H1 (cell line): ENCODE measurements at regions not wholly inside any gene's neighbourhood (a gene's known extent, or its start where the extent isn't known, plus 50 kb on each side); places are given as distances from the start of the nearest gene placed in this dataset.

Source experiments
- CTCF ChIA-PET: fragments of 300-600 bp; sonication (Branson Sonifier 250); formaldehyde crosslinking; loops from one replicate; lab custom pipeline; 2021; ENCODE audit not compliant: partially characterized antibody; lab: Charles Lee
- POLR2A ChIA-PET: fragments of 300-600 bp; sonication (Branson Sonifier 250); formaldehyde crosslinking; loops from one replicate; lab custom pipeline; 2021; ENCODE audit warnings: inconsistent platforms; ENCODE audit not compliant: partially characterized antibody; lab: Charles Lee
- DNase-seq, 2 experiments: peaks; one replicate each; pipeline versions ENCODE4 v3.0.0 to v3.0.0-alpha.2; 2010 to 2022; ENCODE audit warnings: low spot score in 2 of 2, low read depth in 1 of 2, mixed read lengths in 1 of 2
- FAIRE-seq: peaks from 2 replicates; lab custom pipeline; 2011; peaks lifted over from hg19 to GRCh38; lab: Jason Lieb, UNC
- H2AFZ ChIP-seq: 2 replicates; pipeline ENCODE4 v1.8.1; 2012; ENCODE audit warnings: low read length, inconsistent platforms
- H2AK5ac ChIP-seq: 2 replicates; pipeline ENCODE4 v1.6.1; 2013; ENCODE audit warnings: low read depth, low read length
- H2BK120ac ChIP-seq: replicated peaks from 2 replicates; pipeline ENCODE3; 2013; ENCODE audit warnings: low read depth, low read length, inconsistent platforms
- H2BK12ac ChIP-seq: 2 replicates; pipeline ENCODE4 v1.6.1; 2013; ENCODE audit warnings: low read depth, low read length
- H2BK15ac ChIP-seq: 2 replicates; pipeline ENCODE4 v1.6.1; 2013; ENCODE audit warnings: low read length
- H2BK20ac ChIP-seq: 2 replicates; pipeline ENCODE4 v1.6.1; 2013; ENCODE audit warnings: low read length
- H2BK5ac ChIP-seq: 2 replicates; pipeline ENCODE4 v1.6.1; 2013; ENCODE audit warnings: low read depth, low read length
- H3K14ac ChIP-seq: 2 replicates; pipeline ENCODE4 v1.6.1; 2013; ENCODE audit warnings: inconsistent platforms; ENCODE audit not compliant: insufficient read length
- H3K18ac ChIP-seq: 2 replicates; pipeline ENCODE4 v1.6.1; 2013; ENCODE audit warnings: low read length; ENCODE audit errors: extremely low read depth
- H3K23ac ChIP-seq: 2 replicates; pipeline ENCODE4 v1.6.1; 2013; ENCODE audit warnings: inconsistent platforms; ENCODE audit not compliant: insufficient read length
- H3K23me2 ChIP-seq: 2 replicates; pipeline ENCODE4 v1.6.1; 2013; ENCODE audit warnings: low read depth, low read length
- H3K27ac ChIP-seq: 2 replicates; pipeline ENCODE4 v1.6.1; 2011; ENCODE audit warnings: low read depth, low read length, inconsistent platforms
- H3K27me3 ChIP-seq, 4 experiments: replicated peaks in 1 of 4; 1 replicate in 1 of 4; 2 replicates in 3 of 4; pipeline versions ENCODE4 v1.6.1 to v1.8.1; 2011 to 2013; ENCODE audit warnings: low read length in 3 of 4, mild to moderate bottlenecking in 3 of 4, inconsistent platforms in 2 of 4, mixed read lengths in 2 of 4, moderate library complexity in 1 of 4; ENCODE audit not compliant: control insufficient read depth in 3 of 4, insufficient read depth in 3 of 4; ENCODE audit errors: extremely low read depth in 1 of 4
- H3K36me3 ChIP-seq, 4 experiments: 2 replicates each; pipeline versions ENCODE4 v1.6.1 to v1.8.1; 2011 to 2013; ENCODE audit warnings: mild to moderate bottlenecking in 4 of 4, low read length in 3 of 4, moderate library complexity in 2 of 4, control low read depth in 1 of 4, inconsistent platforms in 1 of 4; ENCODE audit not compliant: insufficient read depth in 4 of 4, control insufficient read depth in 2 of 4
- H3K4ac ChIP-seq: replicated peaks from 2 replicates; pipeline ENCODE3; 2013; ENCODE audit warnings: low read length, low read depth, mixed read lengths, inconsistent platforms; ENCODE audit not compliant: insufficient read length
- H3K4me1 ChIP-seq, 4 experiments: replicated peaks in 1 of 4; 1 replicate in 1 of 4; 2 replicates in 3 of 4; pipeline versions ENCODE4 v1.6.1 to v1.8.1; 2011 to 2013; ENCODE audit warnings: low read length in 3 of 4, inconsistent platforms in 2 of 4, mixed read lengths in 1 of 4; ENCODE audit not compliant: insufficient read depth in 4 of 4, control insufficient read depth in 3 of 4
- H3K4me2 ChIP-seq, 2 experiments: 2 replicates each; pipeline versions ENCODE4 v1.6.1 to v1.8.1; 2011 to 2013; ENCODE audit warnings: low read depth in 2 of 2, low read length in 2 of 2, control low read depth in 1 of 2, inconsistent platforms in 1 of 2, mild to moderate bottlenecking in 1 of 2; ENCODE audit not compliant: insufficient read depth in 1 of 2
- H3K4me3 ChIP-seq, 4 experiments: fragments of 200-600, 300-600 bp in 1 of 4; sonication (generic), shearing (Covaris generic), sonication (Bioruptor Twin) in 1 of 4; 2 replicates each; pipeline versions ENCODE4 v1.5.1 to v1.8.1; 2011 to 2016; ENCODE audit warnings: low read length in 4 of 4, low read depth in 3 of 4, control low read depth in 2 of 4, inconsistent platforms in 2 of 4, mild to moderate bottlenecking in 2 of 4, mixed read lengths in 1 of 4, moderate library complexity in 1 of 4; ENCODE audit not compliant: insufficient read depth in 2 of 4; ENCODE audit errors: extremely low read depth in 1 of 4
- H3K56ac ChIP-seq: replicated peaks from 2 replicates; pipeline ENCODE3; 2013; ENCODE audit warnings: low read depth, mild to moderate bottlenecking, mixed read lengths, low read length, inconsistent platforms; ENCODE audit not compliant: insufficient read length
- H3K79me1 ChIP-seq: 2 replicates; pipeline ENCODE4 v1.6.1; 2013; ENCODE audit warnings: low read depth, low read length, control low read depth
- H3K79me2 ChIP-seq, 2 experiments: 2 replicates each; pipeline versions ENCODE4 v1.6.1 to v1.8.1; 2012 to 2013; ENCODE audit warnings: low read length in 2 of 2, mild to moderate bottlenecking in 2 of 2, inconsistent platforms in 1 of 2; ENCODE audit not compliant: insufficient read depth in 2 of 2, control insufficient read depth in 1 of 2
- H3K9ac ChIP-seq, 4 experiments: replicated peaks in 1 of 4; 1 replicate in 1 of 4; 2 replicates in 3 of 4; pipeline versions ENCODE4 v1.6.1 to v1.8.1; 2011 to 2013; ENCODE audit warnings: low read depth in 3 of 4, low read length in 3 of 4, control low read depth in 2 of 4, mild to moderate bottlenecking in 2 of 4, moderate library complexity in 2 of 4, inconsistent platforms in 1 of 4; ENCODE audit errors: extremely low read depth in 1 of 4
- H3K9me3 ChIP-seq, 2 experiments: 2 replicates each; pipeline versions ENCODE4 v1.6.1 to v1.8.1; 2012 to 2013; ENCODE audit warnings: mild to moderate bottlenecking in 2 of 2, moderate library complexity in 2 of 2, control low read depth in 1 of 2, inconsistent platforms in 1 of 2, low read depth in 1 of 2, low read length in 1 of 2, mixed read lengths in 1 of 2; ENCODE audit not compliant: insufficient read depth in 2 of 2
- H4K20me1 ChIP-seq, 2 experiments: replicated peaks in 1 of 2; 2 replicates each; pipeline versions ENCODE3 to v1.8.1; 2011 to 2013; ENCODE audit warnings: inconsistent platforms in 2 of 2, low read length in 2 of 2, mild to moderate bottlenecking in 1 of 2; ENCODE audit not compliant: insufficient read depth in 2 of 2, control insufficient read depth in 1 of 2
- H4K5ac ChIP-seq: 2 replicates; pipeline ENCODE4 v1.6.1; 2013; ENCODE audit warnings: low read length, low read depth, mixed read lengths, inconsistent platforms; ENCODE audit not compliant: insufficient read length
- H4K8ac ChIP-seq: 2 replicates; pipeline ENCODE4 v1.8.0; 2013; ENCODE audit warnings: mild to moderate bottlenecking, moderate library complexity, low read length, inconsistent platforms; ENCODE audit not compliant: insufficient read depth; ENCODE audit errors: extremely low read depth
- H4K91ac ChIP-seq: replicated peaks from 2 replicates; pipeline ENCODE3; 2013; ENCODE audit warnings: low read length, mixed read lengths, inconsistent platforms; ENCODE audit not compliant: insufficient read length
- CHD1 ChIP-seq: IDR thresholded peaks from 2 replicates; pipeline ENCODE4 v1.6.1; 2012; ENCODE audit warnings: low read depth, low read length, improper control_type of control experiment
- GABPA ChIP-seq: IDR thresholded peaks from 2 replicates; pipeline ENCODE4 v1.6.1; 2011; ENCODE audit warnings: mild to moderate bottlenecking, low read length, moderate library complexity, borderline replicate concordance; ENCODE audit not compliant: insufficient read depth
- SIN3A ChIP-seq, 2 experiments: IDR thresholded peaks in 1 of 2; conservative IDR thresholded peaks in 1 of 2; 2 replicates each; pipeline ENCODE4 v1.6.1; 2011 to 2012; ENCODE audit warnings: low read length in 2 of 2, improper control_type of control experiment in 1 of 2, low read depth in 1 of 2, mild to moderate bottlenecking in 1 of 2
- SIRT6 ChIP-seq: IDR thresholded peaks from one replicate; pipeline ENCODE4 v1.7.1; 2012; ENCODE audit warnings: low read length, inconsistent platforms
- SP4 ChIP-seq: IDR thresholded peaks from 2 replicates; pipeline ENCODE4 v1.6.1; 2012; ENCODE audit warnings: low read length, inconsistent platforms
- whole genome bisulfite sequencing, 2 experiments: shearing (Covaris generic) in 1 of 2; methylation state at CpG; one replicate each; pipeline versions ENCODE4 v1.1.6 to v1.1.7; 2013 to 2015; ENCODE audit warnings: low lambda C conversion rate in 2 of 2, mixed read lengths in 2 of 2, inconsistent platforms in 1 of 2, low coverage in 1 of 2, missing lambda C conversion rate in 1 of 2; ENCODE audit not compliant: insufficient replicate concordance in 2 of 2, insufficient coverage in 1 of 2, insufficient read length in 1 of 2; ENCODE audit errors: extremely low coverage in 1 of 2, missing lambda C conversion rate in 1 of 2; 5-methylcytosine and 5-hydroxymethylcytosine counted together

GRCh38 chr20:56943946-56944945 is 315.1 kb downstream of the TFAP2C start:
- H3K9ac ChIP-seq = no peak overlapping the region
- FAIRE-seq (no peak), DNase-seq (no peak)
- no peak overlapping the region for H3K4me2 ChIP-seq
- H3K56ac ChIP-seq = no peak overlapping the region
- H3K14ac ChIP-seq = no peak overlapping the region
- no peak overlapping the region for H3K4ac ChIP-seq
- H3K4me3 ChIP-seq = no peak overlapping the region
- no peaks in the 10 kb centered on the region for H3K36me3 ChIP-seq
- no peaks in the 10 kb centered on the region for H3K79me1 ChIP-seq
- H3K27me3 ChIP-seq = no peaks in the 10 kb centered on the region
- no peaks in the 10 kb centered on the region for H4K20me1 ChIP-seq
- no peak overlapping the region for H3K18ac ChIP-seq
- H3K23ac ChIP-seq = no peak overlapping the region
- POLR2A ChIA-PET = no interaction called here
- no peak overlapping the region for H2BK12ac ChIP-seq
- no peak overlapping the region for H2BK120ac ChIP-seq
- no peak overlapping the region; the same call in 1 of the 2 replicates for H4K8ac ChIP-seq
- 87% methylated on average over 17 of the region's 17 CpGs; no CpG with 5 or more reads in 1 of the 2 experiments for WGBS, 2 experiments
- no peak overlapping the region for H2BK15ac ChIP-seq
- H3K27ac ChIP-seq = no peak overlapping the region
- no peak overlapping the region for H2BK20ac ChIP-seq
- H4K5ac ChIP-seq = no peak overlapping the region
- no peak overlapping the region for H2AK5ac ChIP-seq
- H3K23me2 ChIP-seq = no peaks in the 10 kb centered on the region
- no peaks in the 10 kb centered on the region for H3K79me2 ChIP-seq
- no peak overlapping the region for H2BK5ac ChIP-seq
- H3K9me3 ChIP-seq = no peaks in the 10 kb centered on the region
- H4K91ac ChIP-seq = no peak overlapping the region
- CTCF ChIA-PET = interaction anchor here (0.8 to 1.9 kb wide), 9 partner anchors 9 to 307 kb away, joined by 3 to 6 read pairs (median 3); no protein-coding TSS in a partner anchor
- H3K4me1 ChIP-seq = no peaks in the 10 kb centered on the region; a peak in 1 of 7 replicates
- H2AFZ ChIP-seq = no peak overlapping the region
- TF ChIP-seq SP4 = no peak
- no peak for TF ChIP-seq SIRT6
- no peak for TF ChIP-seq SIN3A (conservative IDR thresholded peaks at IDR 0.05 in 1 of 2, IDR thresholded peaks at IDR 0.05 in 1 of 2; ENCODE audit: low read depth in 1 of 2, low read length in 2 of 2)
- TF ChIP-seq CHD1 = no peak
- no peak for TF ChIP-seq GABPA
